Fibroblast of mammary gland (primary cell): ENCODE measurements at regions not wholly inside any gene's neighbourhood (a gene's known extent, or its start where the extent isn't known, plus 50 kb on each side); places are given as distances from the start of the nearest gene placed in this dataset.
"Not testable (repeated sequence)": the region's sequence is repeated elsewhere in the genome, so short reads cannot be mapped to it uniquely, and the experiment has no call there.

Experiments
- DNase-seq: peaks from one replicate; pipeline ENCODE4 v3.0.0-alpha.2; 2010; ENCODE audit warnings: low read depth
- H3K4me3 ChIP-seq: 2 replicates; pipeline ENCODE4 v1.5.1; 2011; ENCODE audit warnings: low read depth, mild to moderate bottlenecking, low read length, moderate library complexity; ENCODE audit not compliant: control insufficient read depth
- CTCF ChIP-seq: conservative IDR thresholded peaks from 2 replicates; pipeline ENCODE4 v1.5.1; 2011; ENCODE audit warnings: low read depth, low read length, inconsistent platforms; ENCODE audit not compliant: control insufficient read depth, insufficient read depth

- no peak overlapping the region for H3K4me3 ChIP-seq
- no peak for TF ChIP-seq CTCF
- DNase-seq, result no peak
These were observed 428.5 kb upstream of the RGS18 start for GRCh38 chr1:191729742-191730141.

DNA sequence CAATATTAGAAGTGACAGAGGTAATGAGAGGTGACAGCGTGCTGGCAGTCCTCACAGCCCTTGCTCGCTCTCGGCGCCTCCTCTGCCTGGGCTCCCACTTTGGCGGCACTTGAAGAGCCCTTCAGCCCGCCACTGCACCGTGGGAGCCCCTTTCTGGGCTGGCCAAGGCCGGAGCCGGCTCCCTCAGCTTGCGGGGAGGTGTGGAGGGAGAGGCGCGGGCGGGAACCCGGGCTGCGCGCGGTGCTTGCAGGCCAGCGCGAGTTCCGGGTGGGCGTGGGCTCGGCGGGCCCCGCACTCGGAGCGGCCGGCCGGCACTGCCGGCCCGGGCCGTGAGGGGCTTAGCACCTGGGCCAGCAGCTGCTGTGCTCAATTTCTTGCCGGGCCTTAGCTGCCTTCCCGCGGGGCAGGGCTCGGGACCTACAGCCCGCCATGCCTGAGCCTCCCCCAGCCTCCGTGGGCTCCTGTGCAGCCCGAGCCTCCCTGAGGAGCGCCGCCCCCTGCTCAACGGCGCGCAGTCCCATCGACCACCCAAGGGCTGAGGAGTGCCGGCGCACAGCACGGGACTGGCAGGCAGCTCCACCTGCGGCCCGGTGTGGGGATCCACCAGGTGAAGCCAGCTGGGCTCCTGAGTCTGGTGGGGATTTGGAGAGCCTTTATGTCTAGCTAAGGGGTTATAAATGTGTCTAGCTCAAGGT, 426.5 kb upstream of the RGS18 start:
- H3K4me3 ChIP-seq, DNase-seq: not testable (repeated sequence)

DNA sequence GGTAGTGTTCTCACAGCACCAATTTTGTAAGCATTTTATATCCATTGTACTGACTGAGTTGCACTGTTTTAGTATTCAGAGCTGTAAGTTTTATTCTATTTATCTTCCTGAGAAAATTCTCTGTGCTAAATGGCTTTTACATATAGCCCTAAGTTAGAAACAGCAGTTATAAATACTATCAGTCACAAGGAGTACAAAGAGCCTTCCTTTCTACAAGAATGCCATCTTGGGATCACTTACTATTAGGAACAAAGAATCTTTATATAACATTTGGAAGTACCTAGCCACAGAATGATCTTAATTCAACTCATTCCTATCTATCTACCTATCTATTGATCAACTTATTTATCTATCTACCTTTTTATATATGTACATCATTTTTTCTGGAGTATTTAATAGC, 423.9 kb upstream of the RGS18 start:
- no peak for TF ChIP-seq CTCF
- DNase-seq, result no peak
- no peak overlapping the region for H3K4me3 ChIP-seq

- DNase-seq, result no peak
- no peak for TF ChIP-seq CTCF
- H3K4me3 ChIP-seq, result no peak overlapping the region
These were observed 418.7 kb upstream of the RGS18 start for GRCh38 chr1:191739544-191739943.

DNA sequence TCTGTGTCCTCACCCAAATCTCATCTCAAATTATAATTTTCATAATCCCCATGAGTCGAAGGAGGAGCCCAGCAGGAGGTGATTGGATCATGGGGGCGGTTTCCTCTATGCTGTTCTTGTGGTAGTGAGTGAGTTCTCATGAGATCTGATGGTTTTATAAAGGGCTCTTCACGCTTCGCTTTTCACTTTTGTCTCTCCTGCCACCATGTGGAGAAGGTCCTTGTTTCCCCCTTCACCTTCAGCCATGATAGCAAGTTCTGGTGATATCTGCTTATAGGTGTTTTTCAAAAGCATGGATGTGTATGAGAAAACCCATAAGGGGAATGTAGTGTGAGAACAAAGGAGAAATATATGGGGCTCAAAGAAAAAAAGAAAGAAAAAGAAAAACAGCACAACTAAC, 405.9 kb upstream of the RGS18 start:
- no peak for DNase-seq
- TF ChIP-seq CTCF, result no peak

DNA sequence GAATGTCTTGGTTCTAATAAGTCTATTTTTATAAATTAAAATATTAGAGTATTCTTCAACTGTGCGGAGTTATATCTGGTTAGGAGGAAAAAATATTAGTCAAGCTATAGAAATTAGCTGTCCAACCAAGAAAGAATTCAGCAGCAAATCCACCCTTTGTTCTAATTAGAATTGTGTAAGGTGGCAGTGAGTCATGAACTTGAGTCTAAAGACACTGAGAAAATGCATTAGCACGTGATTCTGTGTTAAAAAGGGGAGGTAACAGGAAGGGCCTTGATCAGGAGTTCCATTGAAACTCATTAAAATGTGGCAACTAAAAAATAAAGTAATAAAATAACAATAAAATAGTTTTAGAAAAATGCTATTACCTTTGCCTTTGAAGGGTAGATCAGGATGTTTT, 398.2 kb upstream of the RGS18 start:
- TF ChIP-seq CTCF, result no peak
- DNase-seq, result no peak
- no peak overlapping the region for H3K4me3 ChIP-seq

More for the DNA sequence above, 405.9 kb upstream of the RGS18 start:
- H3K4me3 ChIP-seq, result no peak overlapping the region

DNA sequence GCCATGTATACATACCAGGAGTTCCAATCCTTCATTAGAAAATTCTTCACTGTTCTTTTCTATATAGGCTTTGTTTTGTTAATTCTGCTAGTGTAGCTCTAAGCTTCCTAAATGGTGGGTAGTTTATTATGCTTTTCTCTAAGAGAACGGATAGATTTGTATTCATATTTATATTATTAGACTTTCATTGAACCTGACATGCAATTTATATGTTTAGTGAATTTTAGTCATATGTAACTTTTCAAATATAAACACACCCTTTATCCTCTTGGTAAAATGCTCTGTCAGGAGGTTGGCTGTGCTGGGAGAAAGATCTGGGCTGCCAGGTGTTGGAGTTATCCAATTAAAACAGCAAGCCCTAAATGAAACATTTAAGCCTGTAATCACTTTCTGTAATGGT, 369.7 kb upstream of the RGS18 start:
- no peak overlapping the region for H3K4me3 ChIP-seq
- TF ChIP-seq CTCF, result no peak
- DNase-seq, result no peak
